ENCODE measurements at regions not wholly inside any gene's neighbourhood (a gene's known extent, or its start where the extent isn't known, plus 50 kb on each side); places are given as distances from the start of the nearest gene placed in this dataset.

- no peak for DNase-seq (ENCODE audit: low read depth)
- no peak overlapping the region for H3K4me3 ChIP-seq (ENCODE audit: control insufficient read depth, low read depth, low read length)
- TF ChIP-seq, protein P1, sequence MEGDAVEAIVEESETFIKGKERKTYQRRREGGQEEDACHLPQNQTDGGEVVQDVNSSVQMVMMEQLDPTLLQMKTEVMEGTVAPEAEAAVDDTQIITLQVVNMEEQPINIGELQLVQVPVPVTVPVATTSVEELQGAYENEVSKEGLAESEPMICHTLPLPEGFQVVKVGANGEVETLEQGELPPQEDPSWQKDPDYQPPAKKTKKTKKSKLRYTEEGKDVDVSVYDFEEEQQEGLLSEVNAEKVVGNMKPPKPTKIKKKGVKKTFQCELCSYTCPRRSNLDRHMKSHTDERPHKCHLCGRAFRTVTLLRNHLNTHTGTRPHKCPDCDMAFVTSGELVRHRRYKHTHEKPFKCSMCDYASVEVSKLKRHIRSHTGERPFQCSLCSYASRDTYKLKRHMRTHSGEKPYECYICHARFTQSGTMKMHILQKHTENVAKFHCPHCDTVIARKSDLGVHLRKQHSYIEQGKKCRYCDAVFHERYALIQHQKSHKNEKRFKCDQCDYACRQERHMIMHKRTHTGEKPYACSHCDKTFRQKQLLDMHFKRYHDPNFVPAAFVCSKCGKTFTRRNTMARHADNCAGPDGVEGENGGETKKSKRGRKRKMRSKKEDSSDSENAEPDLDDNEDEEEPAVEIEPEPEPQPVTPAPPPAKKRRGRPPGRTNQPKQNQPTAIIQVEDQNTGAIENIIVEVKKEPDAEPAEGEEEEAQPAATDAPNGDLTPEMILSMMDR (conservative IDR thresholded peaks at IDR 0.05; ENCODE audit: control insufficient read depth, insufficient read depth, low read depth, low read length): no peak
These were observed 424.1 kb downstream of the TTLL7 start for GRCh38 chr1:83574791-83575190.

DNA sequence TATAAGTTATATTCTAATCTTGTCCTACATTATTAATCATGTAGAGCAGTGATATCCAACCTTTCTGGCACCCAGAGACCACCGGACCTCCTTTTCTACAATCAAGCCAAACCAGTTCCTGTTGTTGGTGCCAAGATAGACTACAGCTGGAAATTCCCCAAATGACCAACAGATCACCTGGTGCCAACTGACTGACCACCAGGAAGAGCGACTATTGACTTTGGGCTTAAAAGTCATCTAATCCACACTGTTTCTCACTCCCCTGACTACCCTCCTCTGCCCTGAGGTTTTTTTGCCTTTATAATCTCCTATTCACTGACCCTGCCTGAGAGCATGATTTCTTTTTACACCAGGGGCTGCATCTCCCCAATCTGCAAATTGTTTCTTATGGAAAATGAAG is 425.2 kb downstream of the TTLL7 start:
- TF ChIP-seq, protein P1 (conservative IDR thresholded peaks at IDR 0.05; ENCODE audit: control insufficient read depth, insufficient read depth, low read depth, low read length): no peak
- no peak overlapping the region for H3K4me3 ChIP-seq (ENCODE audit: control insufficient read depth, low read depth, low read length)

DNA sequence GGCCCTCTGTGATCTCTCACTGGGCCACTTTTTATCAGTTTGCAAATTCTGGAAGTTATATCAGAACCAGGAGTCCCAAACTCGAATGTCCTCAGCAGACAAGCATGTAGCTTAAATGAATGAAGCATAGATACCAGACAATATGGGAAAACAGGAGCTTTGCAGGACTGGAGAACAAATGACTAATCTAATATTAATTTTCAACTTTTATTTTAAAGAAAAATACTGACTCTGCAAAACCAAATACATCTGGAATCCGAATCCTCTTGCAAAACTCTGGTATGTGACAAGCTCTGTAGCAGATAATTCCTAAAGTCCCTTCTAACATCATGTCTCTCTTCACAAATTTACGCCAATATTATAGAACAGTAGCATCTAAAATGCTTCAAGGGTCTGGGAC is 427.4 kb downstream of the TTLL7 start:
- no peak overlapping the region for H3K4me3 ChIP-seq (ENCODE audit: control insufficient read depth, low read depth, low read length)
- TF ChIP-seq, protein P1 (conservative IDR thresholded peaks at IDR 0.05; ENCODE audit: control insufficient read depth, insufficient read depth, low read depth, low read length): no peak
- no peak for DNase-seq (ENCODE audit: low read depth)

More for the DNA sequence above, 425.2 kb downstream of the TTLL7 start:
- no peak for DNase-seq (ENCODE audit: low read depth)

GRCh38 chr1:83561346-83561745 is 437.6 kb downstream of the TTLL7 start:
- TF ChIP-seq, protein P1 (conservative IDR thresholded peaks at IDR 0.05; ENCODE audit: control insufficient read depth, insufficient read depth, low read depth, low read length): no peak
- no peak overlapping the region for H3K4me3 ChIP-seq (ENCODE audit: control insufficient read depth, low read depth, low read length)
- DNase-seq (ENCODE audit: low read depth): no peak

- TF ChIP-seq, protein P1 (conservative IDR thresholded peaks at IDR 0.05; ENCODE audit: control insufficient read depth, insufficient read depth, low read depth, low read length): no peak
- H3K4me3 ChIP-seq (ENCODE audit: control insufficient read depth, low read depth, low read length): no peak overlapping the region
- no peak for DNase-seq (ENCODE audit: low read depth)
These were observed 439.6 kb downstream of the TTLL7 start for GRCh38 chr1:83559129-83559840.

GRCh38 chr1:83555871-83556270 is 443.1 kb downstream of the TTLL7 start:
- H3K4me3 ChIP-seq (ENCODE audit: control insufficient read depth, low read depth, low read length): no peak overlapping the region
- TF ChIP-seq, protein P1 (conservative IDR thresholded peaks at IDR 0.05; ENCODE audit: control insufficient read depth, insufficient read depth, low read depth, low read length): no peak
- no peak for DNase-seq (ENCODE audit: low read depth)
